DND-41 (cell line): ENCODE measurements at regions not wholly inside any gene's neighbourhood (a gene's known extent, or its start where the extent isn't known, plus 50 kb on each side); places are given as distances from the start of the nearest gene placed in this dataset.

Source experiments
- EZH2 ChIP-seq: IDR thresholded peaks from 3 replicates; pipeline ENCODE4 v1.6.1; 2012; ENCODE audit warnings: borderline replicate concordance, low read depth, mild to moderate bottlenecking, moderate library complexity, low read length, inconsistent platforms; ENCODE audit not compliant: severe bottlenecking
- TF ChIP-seq, protein P1 (sequence below): IDR thresholded peaks from 2 replicates; pipeline ENCODE4 v1.5.1; 2012; ENCODE audit warnings: borderline replicate concordance, low read length, moderate library complexity, mild to moderate bottlenecking; ENCODE audit not compliant: poor library complexity, severe bottlenecking; ENCODE audit errors: extremely low read depth

DNA sequence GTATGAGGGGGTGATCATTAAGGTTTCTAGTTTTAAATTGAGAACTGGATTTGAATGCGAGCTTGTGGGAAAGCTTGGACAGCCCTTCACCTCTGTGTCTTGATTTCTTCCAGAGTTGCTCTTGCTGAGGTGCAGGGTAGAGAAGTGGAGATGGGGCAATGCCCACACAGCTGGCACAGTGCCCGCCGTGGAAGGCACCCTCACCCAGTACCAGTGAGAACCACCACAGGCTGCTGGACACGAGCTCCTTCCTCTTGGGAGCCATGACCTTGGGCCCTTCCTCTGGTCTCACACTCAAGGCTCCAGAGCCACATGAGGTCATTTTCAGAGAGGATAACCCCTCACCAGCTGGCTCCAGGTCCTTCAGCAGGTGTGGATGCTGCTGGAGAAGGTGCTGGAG, 67.3 kb downstream of the DACT2 start:
- TF ChIP-seq, protein P1, sequence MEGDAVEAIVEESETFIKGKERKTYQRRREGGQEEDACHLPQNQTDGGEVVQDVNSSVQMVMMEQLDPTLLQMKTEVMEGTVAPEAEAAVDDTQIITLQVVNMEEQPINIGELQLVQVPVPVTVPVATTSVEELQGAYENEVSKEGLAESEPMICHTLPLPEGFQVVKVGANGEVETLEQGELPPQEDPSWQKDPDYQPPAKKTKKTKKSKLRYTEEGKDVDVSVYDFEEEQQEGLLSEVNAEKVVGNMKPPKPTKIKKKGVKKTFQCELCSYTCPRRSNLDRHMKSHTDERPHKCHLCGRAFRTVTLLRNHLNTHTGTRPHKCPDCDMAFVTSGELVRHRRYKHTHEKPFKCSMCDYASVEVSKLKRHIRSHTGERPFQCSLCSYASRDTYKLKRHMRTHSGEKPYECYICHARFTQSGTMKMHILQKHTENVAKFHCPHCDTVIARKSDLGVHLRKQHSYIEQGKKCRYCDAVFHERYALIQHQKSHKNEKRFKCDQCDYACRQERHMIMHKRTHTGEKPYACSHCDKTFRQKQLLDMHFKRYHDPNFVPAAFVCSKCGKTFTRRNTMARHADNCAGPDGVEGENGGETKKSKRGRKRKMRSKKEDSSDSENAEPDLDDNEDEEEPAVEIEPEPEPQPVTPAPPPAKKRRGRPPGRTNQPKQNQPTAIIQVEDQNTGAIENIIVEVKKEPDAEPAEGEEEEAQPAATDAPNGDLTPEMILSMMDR = no peak
- no peak for TF ChIP-seq EZH2
